H9 (cell line): ENCODE measurements at regions not wholly inside any gene's neighbourhood (a gene's known extent, or its start where the extent isn't known, plus 50 kb on each side); places are given as distances from the start of the nearest gene placed in this dataset.

Experiments
- DNase-seq: peaks from one replicate; pipeline ENCODE4 v3.0.0-alpha.2; 2017
- H2AFZ ChIP-seq: one replicate; pipeline ENCODE4 v1.6.1; 2013; ENCODE audit warnings: mild to moderate bottlenecking, low read length, control low read depth, moderate library complexity
- H2AK5ac ChIP-seq: 2 replicates; pipeline ENCODE4 v1.6.1; 2013; ENCODE audit warnings: low read length, control low read depth, mixed read lengths; ENCODE audit not compliant: insufficient read length
- H2BK120ac ChIP-seq: one replicate; pipeline ENCODE4 v1.6.1; 2013; ENCODE audit warnings: low read depth, mild to moderate bottlenecking, low read length, control low read depth, inconsistent platforms; ENCODE audit not compliant: poor library complexity, severe bottlenecking
- H2BK12ac ChIP-seq: 2 replicates; pipeline ENCODE4 v1.6.1; 2013; ENCODE audit warnings: low read length, control low read depth, mixed read lengths, low read depth; ENCODE audit not compliant: insufficient read length
- H2BK15ac ChIP-seq: 2 replicates; pipeline ENCODE4 v1.6.1; 2013; ENCODE audit warnings: low read depth, low read length, control low read depth
- H2BK20ac ChIP-seq: one replicate; pipeline ENCODE4 v1.6.1; 2013; ENCODE audit warnings: low read depth, mild to moderate bottlenecking, low read length, control low read depth, inconsistent platforms; ENCODE audit not compliant: poor library complexity, severe bottlenecking
- H2BK5ac ChIP-seq: 2 replicates; pipeline ENCODE4 v1.6.1; 2013; ENCODE audit warnings: low read length, control low read depth, mixed read lengths; ENCODE audit not compliant: insufficient read length
- H3K14ac ChIP-seq: 2 replicates; pipeline ENCODE4 v1.6.1; 2013; ENCODE audit warnings: low read length, control low read depth; ENCODE audit not compliant: insufficient read depth
- H3K18ac ChIP-seq: 2 replicates; pipeline ENCODE4 v1.6.1; 2013; ENCODE audit warnings: low read depth, mild to moderate bottlenecking, mixed read lengths, low read length, control low read depth; ENCODE audit not compliant: insufficient read length
- H3K23ac ChIP-seq: 2 replicates; pipeline ENCODE4 v1.6.1; 2013; ENCODE audit warnings: low read length, control low read depth, mixed read lengths, low read depth; ENCODE audit not compliant: insufficient read length
- H3K23me2 ChIP-seq: 2 replicates; pipeline ENCODE4 v1.6.1; 2013; ENCODE audit warnings: low read depth, mild to moderate bottlenecking, mixed read lengths, low read length, control low read depth; ENCODE audit not compliant: insufficient read length, poor library complexity, severe bottlenecking
- H3K27ac ChIP-seq: 2 replicates; pipeline ENCODE4 v1.5.1; 2013; ENCODE audit warnings: low read length, control low read depth, mixed read lengths, low read depth; ENCODE audit not compliant: insufficient read length
- H3K27me3 ChIP-seq: 2 replicates; pipeline ENCODE4 v1.6.1; 2013; ENCODE audit warnings: low read length, control low read depth, inconsistent platforms; ENCODE audit not compliant: insufficient read depth
- H3K4ac ChIP-seq: 2 replicates; pipeline ENCODE4 v1.6.1; 2013; ENCODE audit warnings: low read depth, mild to moderate bottlenecking, control low read depth, inconsistent platforms, low read length, moderate library complexity
- H3K4me1 ChIP-seq: 2 replicates; pipeline ENCODE4 v1.6.1; 2013; ENCODE audit warnings: low read length, control low read depth, inconsistent platforms; ENCODE audit not compliant: insufficient read depth
- H3K4me2 ChIP-seq: 2 replicates; pipeline ENCODE4 v1.6.1; 2013; ENCODE audit warnings: low read length, control low read depth, mixed read lengths; ENCODE audit not compliant: insufficient read length, insufficient read depth
- H3K56ac ChIP-seq: 2 replicates; pipeline ENCODE4 v1.6.1; 2013; ENCODE audit warnings: low read depth, mild to moderate bottlenecking, mixed read lengths, low read length, control low read depth; ENCODE audit not compliant: insufficient read length
- H3K79me1 ChIP-seq: 2 replicates; pipeline ENCODE4 v1.6.1; 2013; ENCODE audit warnings: low read depth, mild to moderate bottlenecking, moderate library complexity, low read length, control low read depth, inconsistent platforms; ENCODE audit not compliant: insufficient read depth, poor library complexity, severe bottlenecking
- H3K79me2 ChIP-seq: 2 replicates; pipeline ENCODE4 v1.6.1; 2013; ENCODE audit warnings: low read length, control low read depth, inconsistent platforms; ENCODE audit not compliant: insufficient read depth
- H3K9ac ChIP-seq: 2 replicates; pipeline ENCODE4 v1.6.1; 2013; ENCODE audit warnings: low read length, control low read depth, mixed read lengths; ENCODE audit not compliant: insufficient read length; ENCODE audit errors: extremely low read depth
- H3K9me3 ChIP-seq: one replicate; pipeline ENCODE4 v1.6.1; 2013; ENCODE audit warnings: low read depth, low read length, inconsistent platforms; ENCODE audit not compliant: control insufficient read depth
- H3T11ph ChIP-seq: one replicate; pipeline ENCODE4 v1.6.1; 2013; ENCODE audit warnings: mild to moderate bottlenecking, low read length, control low read depth, inconsistent platforms
- H4K20me1 ChIP-seq: one replicate; pipeline ENCODE4 v1.6.1; 2013; ENCODE audit not compliant: control insufficient read depth, insufficient read length, insufficient read depth
- H4K5ac ChIP-seq: 2 replicates; pipeline ENCODE4 v1.6.1; 2013; ENCODE audit warnings: low read depth, mild to moderate bottlenecking, mixed read lengths, low read length, control low read depth; ENCODE audit not compliant: insufficient read length
- H4K8ac ChIP-seq: replicated peaks from 2 replicates; pipeline ENCODE4 v1.6.1; 2013; ENCODE audit warnings: low read length, control low read depth, mixed read lengths, low read depth; ENCODE audit not compliant: insufficient read length
- H4K91ac ChIP-seq: 2 replicates; pipeline ENCODE4 v1.6.1; 2013; ENCODE audit warnings: low read depth, mild to moderate bottlenecking, moderate library complexity, mixed read lengths, low read length, control low read depth; ENCODE audit not compliant: insufficient read length
- H3K27ac Mint-ChIP-seq, 3 experiments: 2 replicates in 2 of 3; 3 replicates in 1 of 3; pipeline ENCODE4 v1.8.0; 2020 to 2021; ENCODE audit warnings: mixed read lengths in 3 of 3, mild to moderate bottlenecking in 1 of 3, moderate library complexity in 1 of 3
- H3K27me3 Mint-ChIP-seq: 2 replicates; pipeline ENCODE4 v1.8.0; 2021; ENCODE audit warnings: low read depth, mild to moderate bottlenecking, moderate library complexity, mixed read lengths
- H3K36me3 Mint-ChIP-seq, 3 experiments: 2 replicates in 2 of 3; 3 replicates in 1 of 3; pipeline ENCODE4 v1.8.0; 2020 to 2021; ENCODE audit warnings: low read depth in 3 of 3, mixed read lengths in 3 of 3; ENCODE audit not compliant: insufficient read depth in 1 of 3
- H3K4me1 Mint-ChIP-seq, 2 experiments: 2 replicates each; pipeline ENCODE4 v1.8.0; 2020; ENCODE audit warnings: mixed read lengths in 2 of 2
- H3K4me3 Mint-ChIP-seq, 2 experiments: 2 replicates in 1 of 2; 3 replicates in 1 of 2; pipeline ENCODE4 v1.8.0; 2020 to 2021; ENCODE audit warnings: mild to moderate bottlenecking in 2 of 2, mixed read lengths in 2 of 2, moderate library complexity in 1 of 2
- H3K9me3 Mint-ChIP-seq, 2 experiments: 2 replicates in 1 of 2; 3 replicates in 1 of 2; pipeline ENCODE4 v1.8.0; 2020; ENCODE audit warnings: mild to moderate bottlenecking in 2 of 2, mixed read lengths in 2 of 2, moderate library complexity in 1 of 2
- WGBS: extraction: QIAGEN DNeasy Blood & Tissue Kit; methylation state at CpG from one replicate; pipeline ENCODE4 v1.1.7; 2013; ENCODE audit warnings: missing lambda C conversion rate, low lambda C conversion rate, mixed read lengths; ENCODE audit not compliant: insufficient read length; ENCODE audit errors: extremely low coverage; 5-methylcytosine and 5-hydroxymethylcytosine counted together
- TF ChIP-seq, protein P1 (sequence below): fragments of 200-600 bp; sonication (generic); conservative IDR thresholded peaks from 3 replicates; pipeline ENCODE4 v1.8.0; 2021; ENCODE audit warnings: antibody characterized with exemption, mild to moderate bottlenecking

- TF ChIP-seq, protein P1, sequence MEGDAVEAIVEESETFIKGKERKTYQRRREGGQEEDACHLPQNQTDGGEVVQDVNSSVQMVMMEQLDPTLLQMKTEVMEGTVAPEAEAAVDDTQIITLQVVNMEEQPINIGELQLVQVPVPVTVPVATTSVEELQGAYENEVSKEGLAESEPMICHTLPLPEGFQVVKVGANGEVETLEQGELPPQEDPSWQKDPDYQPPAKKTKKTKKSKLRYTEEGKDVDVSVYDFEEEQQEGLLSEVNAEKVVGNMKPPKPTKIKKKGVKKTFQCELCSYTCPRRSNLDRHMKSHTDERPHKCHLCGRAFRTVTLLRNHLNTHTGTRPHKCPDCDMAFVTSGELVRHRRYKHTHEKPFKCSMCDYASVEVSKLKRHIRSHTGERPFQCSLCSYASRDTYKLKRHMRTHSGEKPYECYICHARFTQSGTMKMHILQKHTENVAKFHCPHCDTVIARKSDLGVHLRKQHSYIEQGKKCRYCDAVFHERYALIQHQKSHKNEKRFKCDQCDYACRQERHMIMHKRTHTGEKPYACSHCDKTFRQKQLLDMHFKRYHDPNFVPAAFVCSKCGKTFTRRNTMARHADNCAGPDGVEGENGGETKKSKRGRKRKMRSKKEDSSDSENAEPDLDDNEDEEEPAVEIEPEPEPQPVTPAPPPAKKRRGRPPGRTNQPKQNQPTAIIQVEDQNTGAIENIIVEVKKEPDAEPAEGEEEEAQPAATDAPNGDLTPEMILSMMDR, result no peak
- peak overlapping the region in 2 of 3 experiments; percentile 42 to 56; a peak in 4 of 7 replicates for H3K27ac Mint-ChIP-seq
- no peak overlapping the region for H3K9ac ChIP-seq
- no peaks in the 10 kb centered on the region for H3K27me3 ChIP-seq
- no peaks in the 10 kb centered on the region for H4K20me1 ChIP-seq
- no peak overlapping the region for H3K18ac ChIP-seq
- no peak overlapping the region for H3K27ac ChIP-seq
- no peaks in the 10 kb centered on the region for H3K4me1 ChIP-seq
- H2AFZ ChIP-seq, result no peak overlapping the region
- no peak overlapping the region for H3K56ac ChIP-seq
- H2BK20ac ChIP-seq, result no peak overlapping the region
- no peaks in the 10 kb centered on the region; the same call in 1 of the 2 replicates for H3K27me3 Mint-ChIP-seq
- no peak overlapping the region for H2BK120ac ChIP-seq
- H2BK5ac ChIP-seq, result no peak overlapping the region
- H3K4me2 ChIP-seq, result no peak overlapping the region
- no peak overlapping the region for H4K91ac ChIP-seq
- no peak overlapping the region for H3K4me3 Mint-ChIP-seq
- no peaks in the 10 kb centered on the region for H3K79me2 ChIP-seq
- no peak overlapping the region for H3K23ac ChIP-seq
- H3K9me3 Mint-ChIP-seq, result no peaks in the 10 kb centered on the region
- no peak overlapping the region for H3T11ph ChIP-seq
- H3K4ac ChIP-seq, result no peak overlapping the region
- no peak overlapping the region for H4K5ac ChIP-seq
- H3K14ac ChIP-seq, result no peak overlapping the region
- no peak for DNase-seq
- no peak overlapping the region for H2AK5ac ChIP-seq
- no peaks in the 10 kb centered on the region for H3K9me3 ChIP-seq
- no peaks in the 10 kb centered on the region for H3K36me3 Mint-ChIP-seq
- no peaks in the 10 kb centered on the region for H3K79me1 ChIP-seq
- H2BK12ac ChIP-seq, result no peak overlapping the region
- no CpG with 5 or more reads among the region's 7 CpGs for WGBS
- H3K4me1 Mint-ChIP-seq, result peaks cover 11 to 13% of the 10 kb centered on the region in 2 experiments
- no peak overlapping the region for H2BK15ac ChIP-seq
- no peaks in the 10 kb centered on the region for H3K23me2 ChIP-seq
- H4K8ac ChIP-seq, result no peak overlapping the region
Observed at GRCh38 chr11:29780756-29781155, 236.1 kb downstream of the KCNA4 start.
